GM23338 (cell line): ENCODE measurements at regions not wholly inside any gene's neighbourhood (a gene's known extent, or its start where the extent isn't known, plus 50 kb on each side); places are given as distances from the start of the nearest gene placed in this dataset.

Source experiments
- ATAC-seq: fragments of 200-7000 bp; cut with Tn5 transposase; 3 replicates; pipeline ENCODE4 v1.9.1; 2020
- DNase-seq: peaks from one replicate; pipeline ENCODE4 v3.0.0-alpha.2; 2015; ENCODE audit warnings: low spot score
- H2AFZ ChIP-seq: fragments of 200-600 bp; sonication (generic); 2 replicates; pipeline ENCODE4 v1.8.0; 2016; ENCODE audit warnings: antibody characterized with exemption, mild to moderate bottlenecking, moderate library complexity
- H3F3A ChIP-seq: fragments of 200-600 bp; sonication (generic); replicated peaks from 2 replicates; pipeline ENCODE4 v1.8.0; 2017; ENCODE audit warnings: antibody characterized with exemption, mixed run types, low read depth
- H3K27ac ChIP-seq: fragments of 200-600 bp; sonication (generic); 2 replicates; pipeline ENCODE4 v1.6.1; 2016; ENCODE audit warnings: low read depth
- H3K27me3 ChIP-seq: fragments of 200-600 bp; sonication (generic); 2 replicates; pipeline ENCODE4 v1.8.0; 2016; ENCODE audit warnings: mild to moderate bottlenecking, mixed run types, moderate library complexity; ENCODE audit not compliant: insufficient read depth
- H3K36me3 ChIP-seq: fragments of 200-600 bp; sonication (generic); 2 replicates; pipeline ENCODE4 v1.8.0; 2016; ENCODE audit warnings: mild to moderate bottlenecking; ENCODE audit not compliant: insufficient read depth
- H3K4me1 ChIP-seq: fragments of 200-600 bp; sonication (generic); 2 replicates; pipeline ENCODE4 v1.8.0; 2016; ENCODE audit warnings: mild to moderate bottlenecking, moderate library complexity; ENCODE audit not compliant: insufficient read depth
- H3K4me2 ChIP-seq: fragments of 200-600 bp; sonication (generic); 2 replicates; pipeline ENCODE4 v1.7.1; 2017; ENCODE audit warnings: mixed run types
- H3K4me3 ChIP-seq: fragments of 200-600 bp; sonication (generic); 2 replicates; pipeline ENCODE4 v1.6.1; 2016; ENCODE audit warnings: mixed run types
- H3K79me2 ChIP-seq: fragments of 200-600 bp; sonication (generic); replicated peaks from 2 replicates; pipeline ENCODE4 v1.8.0; 2017; ENCODE audit warnings: mild to moderate bottlenecking; ENCODE audit not compliant: insufficient read depth
- H3K9me2 ChIP-seq: fragments of 200-600 bp; sonication (generic); 2 replicates; pipeline ENCODE4 v1.8.0; 2017; ENCODE audit not compliant: insufficient read depth
- H4K20me1 ChIP-seq: fragments of 200-600 bp; sonication (generic); replicated peaks from 2 replicates; pipeline ENCODE4 v1.8.0; 2017; ENCODE audit warnings: mild to moderate bottlenecking; ENCODE audit not compliant: insufficient read depth
- H3K27ac Mint-ChIP-seq: 2 replicates; pipeline ENCODE4 v1.8.0; 2020; ENCODE audit warnings: inconsistent platforms, mild to moderate bottlenecking, moderate library complexity, mixed read lengths
- H3K27me3 Mint-ChIP-seq: 3 replicates; pipeline ENCODE4 v1.8.0; 2022; ENCODE audit warnings: low read depth, mild to moderate bottlenecking, moderate library complexity, mixed read lengths, inconsistent platforms; ENCODE audit not compliant: insufficient read depth, poor library complexity
- H3K36me3 Mint-ChIP-seq: 3 replicates; pipeline ENCODE4 v1.8.0; 2021; ENCODE audit warnings: low read depth, mild to moderate bottlenecking, inconsistent platforms, moderate library complexity, mixed read lengths
- H3K4me1 Mint-ChIP-seq: 3 replicates; pipeline ENCODE4 v1.8.0; 2020; ENCODE audit warnings: mild to moderate bottlenecking, inconsistent platforms, mixed read lengths
- H3K4me3 Mint-ChIP-seq: 3 replicates; pipeline ENCODE4 v1.8.0; 2021; ENCODE audit warnings: moderate library complexity, mild to moderate bottlenecking, inconsistent platforms, mixed read lengths
- H3K9me3 Mint-ChIP-seq: 3 replicates; pipeline ENCODE4 v1.8.0; 2020; ENCODE audit warnings: moderate library complexity, mild to moderate bottlenecking, inconsistent platforms, mixed read lengths
- CREB1 ChIP-seq: fragments of 250-450 bp; sonication (Bioruptor Pico); IDR thresholded peaks from 2 replicates; pipeline ENCODE4 v1.5.0; 2020; ENCODE audit warnings: low read depth, mild to moderate bottlenecking, moderate library complexity
- ETS1 ChIP-seq: IDR thresholded peaks from 2 replicates; pipeline ENCODE4 v1.6.1; 2016; ENCODE audit warnings: antibody characterized with exemption
- EZH2 ChIP-seq: fragments of 200-600 bp; sonication (generic); IDR thresholded peaks from one replicate; pipeline ENCODE4 v1.8.0; 2017; ENCODE audit warnings: antibody characterized with exemption, mild to moderate bottlenecking, low read depth; ENCODE audit not compliant: unreplicated experiment
- JUNB ChIP-seq: IDR thresholded peaks from one replicate; pipeline ENCODE4 v1.6.1; 2016; ENCODE audit warnings: antibody characterized with exemption; ENCODE audit not compliant: unreplicated experiment
- NANOG ChIP-seq: IDR thresholded peaks from 2 replicates; pipeline ENCODE4 v1.6.1; 2016; ENCODE audit warnings: antibody characterized with exemption, borderline replicate concordance
- POLR2AphosphoS5 ChIP-seq: IDR thresholded peaks from 2 replicates; pipeline ENCODE4 v1.6.1; 2016; ENCODE audit warnings: antibody characterized with exemption, low read depth
- STAT1 ChIP-seq: IDR thresholded peaks from one replicate; pipeline ENCODE4 v1.6.1; 2016; ENCODE audit warnings: antibody characterized with exemption; ENCODE audit not compliant: unreplicated experiment
- ZNF114 ChIP-seq: fragments of 250-450 bp; sonication (Bioruptor Pico); IDR thresholded peaks from 2 replicates; pipeline ENCODE4 v1.5.0; 2020; ENCODE audit warnings: mild to moderate bottlenecking, moderate library complexity
- ZNF462 ChIP-seq: fragments of 250-450 bp; sonication (Bioruptor Pico); IDR thresholded peaks from 2 replicates; pipeline ENCODE4 v1.5.0; 2020; ENCODE audit warnings: mild to moderate bottlenecking, moderate library complexity
- TF ChIP-seq, protein P1 (sequence below): IDR thresholded peaks from one replicate; pipeline ENCODE4 v1.6.1; 2018; ENCODE audit warnings: antibody characterized with exemption; ENCODE audit not compliant: unreplicated experiment

- Mint-ChIP-seq H3K4me3 (no peak overlapping the region), H3K4me1 (no peaks in the 10 kb centered on the region)
- H3K36me3 ChIP-seq, result 0 out of 2 replicates have a peak, but pooled peaks cover 5% of the 10 kb centered on the region
These were observed 1713.4 kb downstream of the NCAM2 start for GRCh38 chr21:22711636-22712035.

More at GRCh38 chr21:22711636-22712035, 1713.4 kb downstream of the NCAM2 start:
- no peak overlapping the region for H2AFZ ChIP-seq
- TF ChIP-seq CREB1 (CRISPR knock-in tag) (no peak), POLR2AphosphoS5 (no peak), NANOG (no peak), ETS1 (no peak), JUNB (no peak), ZNF114 (CRISPR knock-in tag) (no peak), STAT1 (no peak), ZNF462 (no peak), EZH2 (no peak)
- TF ChIP-seq, protein P1, sequence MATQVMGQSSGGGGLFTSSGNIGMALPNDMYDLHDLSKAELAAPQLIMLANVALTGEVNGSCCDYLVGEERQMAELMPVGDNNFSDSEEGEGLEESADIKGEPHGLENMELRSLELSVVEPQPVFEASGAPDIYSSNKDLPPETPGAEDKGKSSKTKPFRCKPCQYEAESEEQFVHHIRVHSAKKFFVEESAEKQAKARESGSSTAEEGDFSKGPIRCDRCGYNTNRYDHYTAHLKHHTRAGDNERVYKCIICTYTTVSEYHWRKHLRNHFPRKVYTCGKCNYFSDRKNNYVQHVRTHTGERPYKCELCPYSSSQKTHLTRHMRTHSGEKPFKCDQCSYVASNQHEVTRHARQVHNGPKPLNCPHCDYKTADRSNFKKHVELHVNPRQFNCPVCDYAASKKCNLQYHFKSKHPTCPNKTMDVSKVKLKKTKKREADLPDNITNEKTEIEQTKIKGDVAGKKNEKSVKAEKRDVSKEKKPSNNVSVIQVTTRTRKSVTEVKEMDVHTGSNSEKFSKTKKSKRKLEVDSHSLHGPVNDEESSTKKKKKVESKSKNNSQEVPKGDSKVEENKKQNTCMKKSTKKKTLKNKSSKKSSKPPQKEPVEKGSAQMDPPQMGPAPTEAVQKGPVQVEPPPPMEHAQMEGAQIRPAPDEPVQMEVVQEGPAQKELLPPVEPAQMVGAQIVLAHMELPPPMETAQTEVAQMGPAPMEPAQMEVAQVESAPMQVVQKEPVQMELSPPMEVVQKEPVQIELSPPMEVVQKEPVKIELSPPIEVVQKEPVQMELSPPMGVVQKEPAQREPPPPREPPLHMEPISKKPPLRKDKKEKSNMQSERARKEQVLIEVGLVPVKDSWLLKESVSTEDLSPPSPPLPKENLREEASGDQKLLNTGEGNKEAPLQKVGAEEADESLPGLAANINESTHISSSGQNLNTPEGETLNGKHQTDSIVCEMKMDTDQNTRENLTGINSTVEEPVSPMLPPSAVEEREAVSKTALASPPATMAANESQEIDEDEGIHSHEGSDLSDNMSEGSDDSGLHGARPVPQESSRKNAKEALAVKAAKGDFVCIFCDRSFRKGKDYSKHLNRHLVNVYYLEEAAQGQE, result no peak
- peaks cover 21% of the 10 kb centered on the region for H3K36me3 Mint-ChIP-seq
- H3F3A ChIP-seq, result no peaks in the 10 kb centered on the region
- no peak overlapping the region for H3K4me2 ChIP-seq
- no peak for DNase-seq
- ATAC-seq, result no peak
- H3K4me1 ChIP-seq, result no peaks in the 10 kb centered on the region
- H4K20me1 ChIP-seq, result no peaks in the 10 kb centered on the region
- H3K27me3 ChIP-seq, result no peaks in the 10 kb centered on the region
- no peak overlapping the region for H3K27ac Mint-ChIP-seq
- H3K4me3 ChIP-seq, result no peak overlapping the region
- no peak overlapping the region for H3K27ac ChIP-seq
- H3K79me2 ChIP-seq, result no peaks in the 10 kb centered on the region
- no peaks in the 10 kb centered on the region for H3K27me3 Mint-ChIP-seq
- 0 out of 2 replicates have a peak, but pooled peaks cover 2% of the 10 kb centered on the region for H3K9me2 ChIP-seq
- H3K9me3 Mint-ChIP-seq, result peaks cover 43% of the 10 kb centered on the region
